ENCODE measurements at regions not wholly inside any gene's neighbourhood (a gene's known extent, or its start where the extent isn't known, plus 50 kb on each side); places are given as distances from the start of the nearest gene placed in this dataset.

DNA sequence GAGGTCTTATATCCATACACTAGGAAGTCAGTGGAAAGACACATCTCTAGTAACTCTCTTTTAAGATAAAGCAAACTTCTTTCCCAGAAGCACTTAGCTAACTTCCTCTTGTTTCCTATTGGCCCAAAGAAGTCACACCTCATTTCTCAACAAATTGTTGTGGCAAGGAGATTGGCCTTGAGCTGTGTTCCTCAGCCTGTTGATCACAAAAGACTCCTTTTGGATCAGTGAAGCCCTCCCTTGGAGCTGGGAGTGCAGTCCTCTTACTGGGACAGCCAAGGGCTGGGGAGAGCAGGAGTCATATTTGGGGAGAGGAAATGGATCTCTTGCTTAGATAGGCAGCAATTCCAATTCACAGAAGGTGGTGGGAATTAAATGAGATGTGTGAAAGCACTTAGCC, 51.2 kb upstream of the DAPL1 start:
- Histone ChIP-seq H3K23me2 (ENCODE audit: low read depth, low read length) (no peaks in the 10 kb centered on the region; the same call in none of the 2 replicates), H2BK5ac (ENCODE audit: low read depth, low read length) (no peak overlapping the region), H3K79me1 (ENCODE audit: low read depth, low read length) (no peaks in the 10 kb centered on the region), H3K9ac (replicated peaks in 1 of 4; ENCODE audit: extremely low read depth in 1 of 4, low read depth in 3 of 4, low read length in 3 of 4) (no peak overlapping the region), H4K5ac (ENCODE audit: insufficient read length, low read depth, low read length) (no peak overlapping the region), H2BK12ac (ENCODE audit: low read depth, low read length) (no peak overlapping the region), H2AFZ (ENCODE audit: low read length) (no peak overlapping the region), H4K20me1 (replicated peaks in 1 of 2; ENCODE audit: control insufficient read depth in 1 of 2, insufficient read depth in 2 of 2, low read length in 2 of 2) (no peaks in the 10 kb centered on the region), H3K4ac (replicated peaks; ENCODE audit: insufficient read length, low read depth, low read length) (no peak overlapping the region), H4K91ac (replicated peaks; ENCODE audit: insufficient read length, low read length) (no peak overlapping the region), H3K4me3 (ENCODE audit: extremely low read depth in 1 of 4, insufficient read depth in 2 of 4, low read depth in 3 of 4, low read length in 4 of 4) (no peak overlapping the region), H3K27me3 (replicated peaks in 1 of 4; ENCODE audit: control insufficient read depth in 3 of 4, extremely low read depth in 1 of 4, insufficient read depth in 3 of 4, low read length in 3 of 4) (no peaks in the 10 kb centered on the region; a peak in 1 of 7 replicates), H3K56ac (replicated peaks; ENCODE audit: insufficient read length, low read depth, low read length) (no peak overlapping the region), H3K23ac (ENCODE audit: insufficient read length) (no peak overlapping the region), H2BK20ac (ENCODE audit: low read length) (no peak overlapping the region), H3K14ac (ENCODE audit: insufficient read length) (no peak overlapping the region), H3K4me1 (replicated peaks in 1 of 4; ENCODE audit: control insufficient read depth in 3 of 4, insufficient read depth in 4 of 4, low read length in 3 of 4) (peaks cover 5 to 11% (median 6%) of the 10 kb centered on the region in 4 experiments), H2AK5ac (ENCODE audit: low read depth, low read length) (no peak overlapping the region), H2BK15ac (ENCODE audit: low read length) (no peak overlapping the region), H3K9me3 (ENCODE audit: insufficient read depth in 2 of 2, low read depth in 1 of 2, low read length in 1 of 2) (no peaks in the 10 kb centered on the region), H2BK120ac (replicated peaks; ENCODE audit: low read depth, low read length) (no peak overlapping the region), H3K36me3 (ENCODE audit: control insufficient read depth in 2 of 4, insufficient read depth in 4 of 4, low read length in 3 of 4) (no peaks in the 10 kb centered on the region), H3K18ac (ENCODE audit: extremely low read depth, low read length) (no peak overlapping the region), H3K79me2 (ENCODE audit: control insufficient read depth in 1 of 2, insufficient read depth in 2 of 2, low read length in 2 of 2) (no peaks in the 10 kb centered on the region), H4K8ac (ENCODE audit: extremely low read depth, insufficient read depth, low read length) (no peak overlapping the region), H3K27ac (ENCODE audit: low read depth, low read length) (no peak overlapping the region), H3K4me2 (ENCODE audit: insufficient read depth in 1 of 2, low read depth in 2 of 2, low read length in 2 of 2) (no peak overlapping the region)
- ChIA-PET POLR2A (ENCODE audit: partially characterized antibody) (interaction anchor here (1.0 kb wide), 1 partner anchor 9 kb away, joined by 3 read pairs; no protein-coding TSS in a partner anchor), CTCF (ENCODE audit: partially characterized antibody) (interaction anchor here (0.6 to 28.7 kb wide), 11 partner anchors 9 to 710 kb away, joined by 3 to 416 read pairs (median 12); no protein-coding TSS in a partner anchor)
- TF ChIP-seq SIN3A (conservative IDR thresholded peaks at IDR 0.05 in 1 of 2, IDR thresholded peaks at IDR 0.05 in 1 of 2; ENCODE audit: low read depth in 1 of 2, low read length in 2 of 2) (no peak), EP300 (IDR thresholded peaks at IDR 0.05; ENCODE audit: borderline replicate concordance in 1 of 2, low read depth in 2 of 2, low read length in 2 of 2) (no peak), KDM5A (IDR thresholded peaks at IDR 0.05; ENCODE audit: low read length) (no peak), CHD2 (IDR thresholded peaks at IDR 0.05; ENCODE audit: low read length) (no peak), KDM4A (IDR thresholded peaks at IDR 0.05; ENCODE audit: low read depth, low read length, severe bottlenecking) (no peak), CBX5 (IDR thresholded peaks at IDR 0.05; ENCODE audit: low read depth, low read length) (no peak), GABPA (IDR thresholded peaks at IDR 0.05; ENCODE audit: borderline replicate concordance, insufficient read depth, low read length) (no peak), TBP (IDR thresholded peaks at IDR 0.05; ENCODE audit: low read depth, low read length) (no peak), BRCA1 (IDR thresholded peaks at IDR 0.05; ENCODE audit: low read depth, low read length) (no peak), GTF2F1 (IDR thresholded peaks at IDR 0.05; ENCODE audit: borderline replicate concordance, low read depth, low read length) (no peak), SP2 (IDR thresholded peaks at IDR 0.05; ENCODE audit: low read length) (no peak), POLR2A (IDR thresholded peaks at IDR 0.05; ENCODE audit: control extremely low read depth in 1 of 2, low read depth in 2 of 2, low read length in 2 of 2) (no peak), POLR2AphosphoS5 (IDR thresholded peaks at IDR 0.05; ENCODE audit: low read depth, low read length) (no peak), JUND (IDR thresholded peaks at IDR 0.05; ENCODE audit: low read length) (no peak), PHF8 (conservative IDR thresholded peaks at IDR 0.05; ENCODE audit: low read depth, low read length) (no peak)
- DNase-seq (ENCODE audit: low read depth in 1 of 2, low spot score in 2 of 2) (no peak), FAIRE-seq (no peak)

Data from H1 (cell line).